ENCODE measurements at regions not wholly inside any gene's neighbourhood (a gene's known extent, or its start where the extent isn't known, plus 50 kb on each side); places are given as distances from the start of the nearest gene placed in this dataset.

DNA sequence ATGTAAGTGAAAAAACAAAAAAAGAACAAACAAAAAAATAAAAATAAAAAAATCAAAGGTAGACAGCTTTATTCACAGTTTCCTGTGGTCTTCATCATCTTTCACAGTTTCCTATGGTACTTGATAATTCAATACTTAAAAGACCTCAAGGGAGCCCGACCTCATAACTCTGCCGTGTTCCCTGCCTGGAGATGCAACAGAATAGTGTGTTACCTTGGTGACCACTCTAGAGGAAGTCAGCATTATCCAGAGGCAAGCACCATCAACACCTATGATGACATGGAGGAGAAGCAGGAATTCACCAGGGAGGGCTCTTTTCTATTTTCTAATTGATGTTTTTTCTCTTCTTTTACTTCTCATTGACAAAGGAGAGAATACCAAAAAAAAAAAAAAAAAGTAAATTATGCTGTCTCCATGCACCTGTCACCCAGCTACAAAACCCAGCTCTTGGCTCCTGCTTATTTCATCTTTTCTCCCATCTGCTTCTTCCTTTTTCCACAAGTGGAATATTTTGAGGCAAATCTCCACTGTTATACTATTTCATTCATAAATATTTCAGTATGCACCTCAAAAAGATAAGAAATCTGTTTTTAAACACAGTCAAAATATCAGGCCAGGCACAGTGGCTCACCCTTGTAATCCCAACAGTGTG is 95.8 kb upstream of the STXBP5 start:
- TF ChIP-seq CTCF (IDR thresholded peaks at IDR 0.05 in 2 of 3, conservative IDR thresholded peaks at IDR 0.05 in 1 of 3; ENCODE audit: control insufficient read depth in 2 of 3, extremely low read depth in 1 of 3, insufficient read depth in 1 of 3, low read depth in 3 of 3, low read length in 3 of 3): no peak
- TF ChIP-seq KAT2A (conservative IDR thresholded peaks at IDR 0.05; ENCODE audit: control insufficient read depth, low read depth, low read length): no peak
- no peak for TF ChIP-seq ZNF24 (IDR thresholded peaks at IDR 0.05)
- TF ChIP-seq USF1 (IDR thresholded peaks at IDR 0.05; ENCODE audit: borderline replicate concordance, extremely low read length, insufficient read depth, low read depth, low read length): no peak
- TF ChIP-seq ZZZ3 (IDR thresholded peaks at IDR 0.05; ENCODE audit: control insufficient read depth, insufficient read length, low read depth): no peak
- no peak for TF ChIP-seq KDM1A (IDR thresholded peaks at IDR 0.05; ENCODE audit: borderline replicate concordance)
- TF ChIP-seq ESRRA (IDR thresholded peaks at IDR 0.05; ENCODE audit: low read length): no peak
- no peak for TF ChIP-seq POLR2A (IDR thresholded peaks at IDR 0.05; ENCODE audit: low read depth, low read length)
- no peak for TF ChIP-seq POLR2AphosphoS2 (IDR thresholded peaks at IDR 0.05; ENCODE audit: low read depth, low read length)
- no peak for TF ChIP-seq JUND (IDR thresholded peaks at IDR 0.05; ENCODE audit: low read depth, low read length)
- TF ChIP-seq CREM (IDR thresholded peaks at IDR 0.05; ENCODE audit: low read depth): no peak
- TF ChIP-seq, protein P1, sequence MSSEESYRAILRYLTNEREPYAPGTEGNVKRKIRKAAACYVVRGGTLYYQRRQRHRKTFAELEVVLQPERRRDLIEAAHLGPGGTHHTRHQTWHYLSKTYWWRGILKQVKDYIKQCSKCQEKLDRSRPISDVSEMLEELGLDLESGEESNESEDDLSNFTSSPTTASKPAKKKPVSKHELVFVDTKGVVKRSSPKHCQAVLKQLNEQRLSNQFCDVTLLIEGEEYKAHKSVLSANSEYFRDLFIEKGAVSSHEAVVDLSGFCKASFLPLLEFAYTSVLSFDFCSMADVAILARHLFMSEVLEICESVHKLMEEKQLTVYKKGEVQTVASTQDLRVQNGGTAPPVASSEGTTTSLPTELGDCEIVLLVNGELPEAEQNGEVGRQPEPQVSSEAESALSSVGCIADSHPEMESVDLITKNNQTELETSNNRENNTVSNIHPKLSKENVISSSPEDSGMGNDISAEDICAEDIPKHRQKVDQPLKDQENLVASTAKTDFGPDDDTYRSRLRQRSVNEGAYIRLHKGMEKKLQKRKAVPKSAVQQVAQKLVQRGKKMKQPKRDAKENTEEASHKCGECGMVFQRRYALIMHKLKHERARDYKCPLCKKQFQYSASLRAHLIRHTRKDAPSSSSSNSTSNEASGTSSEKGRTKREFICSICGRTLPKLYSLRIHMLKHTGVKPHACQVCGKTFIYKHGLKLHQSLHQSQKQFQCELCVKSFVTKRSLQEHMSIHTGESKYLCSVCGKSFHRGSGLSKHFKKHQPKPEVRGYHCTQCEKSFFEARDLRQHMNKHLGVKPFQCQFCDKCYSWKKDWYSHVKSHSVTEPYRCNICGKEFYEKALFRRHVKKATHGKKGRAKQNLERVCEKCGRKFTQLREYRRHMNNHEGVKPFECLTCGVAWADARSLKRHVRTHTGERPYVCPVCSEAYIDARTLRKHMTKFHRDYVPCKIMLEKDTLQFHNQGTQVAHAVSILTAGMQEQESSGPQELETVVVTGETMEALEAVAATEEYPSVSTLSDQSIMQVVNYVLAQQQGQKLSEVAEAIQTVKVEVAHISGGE (CRISPR knock-in tag; IDR thresholded peaks at IDR 0.05): no peak

All from GM12878 (cell line).